ENCODE measurements at regions not wholly inside any gene's neighbourhood (a gene's known extent, or its start where the extent isn't known, plus 50 kb on each side); places are given as distances from the start of the nearest gene placed in this dataset.
A peak's percentile ranks its signal among the peaks of the same experiment; 100 is the strongest.

- intact Hi-C loops (cut with DNase I) = no loop called here
- peak in 2 of 10 donors; percentile 29 to 63 for DNase-seq
Measured at GRCh38 chr4:3673176-3673575, 93.0 kb upstream of the ADRA2C start.

GRCh38 chr4:3672465-3672831 is 93.7 kb upstream of the ADRA2C start:
- DNase-seq = peak in 2 of 10 donors; percentile 21 to 39
- intact Hi-C loops (cut with DNase I) = no loop called here

GRCh38 chr4:3671571-3672464 is 94.4 kb upstream of the ADRA2C start:
- peak in 3 of 10 donors; percentile 0 to 52 (median 31) for DNase-seq
- intact Hi-C loops (cut with DNase I) = no loop called here

GRCh38 chr4:3670521-3671519 is 95.4 kb upstream of the ADRA2C start:
- intact Hi-C loops (cut with DNase I) = no loop called here

GRCh38 chr4:3669553-3669949 is 96.6 kb upstream of the ADRA2C start:
- intact Hi-C loops (cut with DNase I) = no loop called here
- peak in 4 of 10 donors; percentile 25 to 76 (median 70) for DNase-seq

More at GRCh38 chr4:3670521-3671519, 95.4 kb upstream of the ADRA2C start:
- DNase-seq = peak in 4 of 10 donors; percentile 15 to 77 (median 60)

- intact Hi-C loops (cut with DNase I) = no loop called here
- DNase-seq = peak in 3 of 10 donors; percentile 53 to 73 (median 58)
Measured at GRCh38 chr4:3668825-3669552, 97.2 kb upstream of the ADRA2C start.

GRCh38 chr4:3667258-3667657 is 98.9 kb upstream of the ADRA2C start:
- intact Hi-C loops (cut with DNase I) = no loop called here
- no peak for DNase-seq

GRCh38 chr4:3666263-3666662 is 99.9 kb upstream of the ADRA2C start:
- intact Hi-C loops (cut with DNase I) = no loop called here
- DNase-seq = no peak

- DNase-seq = no peak
- intact Hi-C loops (cut with DNase I) = no loop called here
Measured at GRCh38 chr4:3665360-3665891, 100.8 kb upstream of the ADRA2C start.

- no peak for DNase-seq
- intact Hi-C loops (cut with DNase I) = no loop called here
Measured at GRCh38 chr4:3663791-3664190, 102.4 kb upstream of the ADRA2C start.

- DNase-seq = peak in 1 of 10 donors; percentile 67
- intact Hi-C loops (cut with DNase I) = no loop called here
Measured at GRCh38 chr4:3662516-3662915, 103.7 kb upstream of the ADRA2C start.

- intact Hi-C loops (cut with DNase I) = no loop called here
Measured at GRCh38 chr4:3661989-3662388, 104.2 kb upstream of the ADRA2C start.

GRCh38 chr4:3660928-3661515 is 105.2 kb upstream of the ADRA2C start:
- peak in 1 of 10 donors; percentile 41 for DNase-seq
- intact Hi-C loops (cut with DNase I) = no loop called here

More at GRCh38 chr4:3661989-3662388, 104.2 kb upstream of the ADRA2C start:
- peak in 1 of 10 donors; percentile 35 for DNase-seq

GRCh38 chr4:3660086-3660927 is 105.9 kb upstream of the ADRA2C start:
- intact Hi-C loops (cut with DNase I) = no loop called here
- DNase-seq = peak in 8 of 10 donors; percentile 45 to 94 (median 55)

GRCh38 chr4:3659131-3659530 is 107.1 kb upstream of the ADRA2C start:
- DNase-seq = peak in 1 of 10 donors; percentile 57
- intact Hi-C loops (cut with DNase I) = no loop called here

- peak in 1 of 10 donors; percentile 39 for DNase-seq
- intact Hi-C loops (cut with DNase I) = no loop called here
Measured at GRCh38 chr4:3658530-3658913, 107.7 kb upstream of the ADRA2C start.

- peak in 1 of 10 donors; percentile 44 for DNase-seq
- intact Hi-C loops (cut with DNase I) = no loop called here
Measured at GRCh38 chr4:3657902-3658529, 108.2 kb upstream of the ADRA2C start.
